Fibroblast of lung (primary cell): ENCODE measurements at regions not wholly inside any gene's neighbourhood (a gene's known extent, or its start where the extent isn't known, plus 50 kb on each side); places are given as distances from the start of the nearest gene placed in this dataset.

Source experiments
- EZH2 ChIP-seq: IDR thresholded peaks from 2 replicates; pipeline ENCODE4 v1.5.1; 2012; ENCODE audit warnings: low read length, control low read depth, mild to moderate bottlenecking; ENCODE audit errors: missing control alignments
- TF ChIP-seq, protein P1 (sequence below), 2 donors: IDR thresholded peaks in 1 of 2; conservative IDR thresholded peaks in 1 of 2; 1 replicate in 1 of 2; 2 replicates in 1 of 2; pipeline ENCODE4 v1.5.1; 2011 to 2012; ENCODE audit warnings: low read length in 2 of 2, control low read depth in 1 of 2, inconsistent platforms in 1 of 2, low read depth in 1 of 2, mild to moderate bottlenecking in 1 of 2

DNA sequence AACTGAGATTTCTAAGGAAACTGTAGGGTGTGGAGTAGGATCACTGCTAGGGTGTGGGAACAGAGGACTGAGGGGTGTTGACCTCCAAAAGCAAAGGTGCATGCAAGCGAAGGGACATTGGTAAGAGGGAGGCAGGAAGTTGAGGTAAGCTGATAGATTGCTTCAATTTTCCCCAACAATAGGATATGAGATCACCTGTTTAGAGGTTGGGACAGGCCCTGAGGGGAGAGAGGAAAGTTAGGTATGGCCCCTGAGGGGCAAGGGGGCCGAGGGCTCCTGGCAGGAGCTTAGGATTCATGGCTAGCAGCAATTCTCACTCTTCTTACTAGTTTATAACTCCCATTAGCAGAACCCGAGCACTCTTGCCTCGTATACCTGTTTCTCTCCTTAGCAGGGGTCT is 106.8 kb upstream of the RPS6KA2 start:
- TF ChIP-seq, protein P1, sequence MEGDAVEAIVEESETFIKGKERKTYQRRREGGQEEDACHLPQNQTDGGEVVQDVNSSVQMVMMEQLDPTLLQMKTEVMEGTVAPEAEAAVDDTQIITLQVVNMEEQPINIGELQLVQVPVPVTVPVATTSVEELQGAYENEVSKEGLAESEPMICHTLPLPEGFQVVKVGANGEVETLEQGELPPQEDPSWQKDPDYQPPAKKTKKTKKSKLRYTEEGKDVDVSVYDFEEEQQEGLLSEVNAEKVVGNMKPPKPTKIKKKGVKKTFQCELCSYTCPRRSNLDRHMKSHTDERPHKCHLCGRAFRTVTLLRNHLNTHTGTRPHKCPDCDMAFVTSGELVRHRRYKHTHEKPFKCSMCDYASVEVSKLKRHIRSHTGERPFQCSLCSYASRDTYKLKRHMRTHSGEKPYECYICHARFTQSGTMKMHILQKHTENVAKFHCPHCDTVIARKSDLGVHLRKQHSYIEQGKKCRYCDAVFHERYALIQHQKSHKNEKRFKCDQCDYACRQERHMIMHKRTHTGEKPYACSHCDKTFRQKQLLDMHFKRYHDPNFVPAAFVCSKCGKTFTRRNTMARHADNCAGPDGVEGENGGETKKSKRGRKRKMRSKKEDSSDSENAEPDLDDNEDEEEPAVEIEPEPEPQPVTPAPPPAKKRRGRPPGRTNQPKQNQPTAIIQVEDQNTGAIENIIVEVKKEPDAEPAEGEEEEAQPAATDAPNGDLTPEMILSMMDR (conservative IDR thresholded peaks at IDR 0.05 in 1 of 2, IDR thresholded peaks at IDR 0.05 in 1 of 2; ENCODE audit: low read depth in 1 of 2, low read length in 2 of 2): no peak
- no peak for TF ChIP-seq EZH2
